Type B pancreatic cell (in vitro differentiated cells): ENCODE measurements at regions not wholly inside any gene's neighbourhood (a gene's known extent, or its start where the extent isn't known, plus 50 kb on each side); places are given as distances from the start of the nearest gene placed in this dataset.

Experiments
- DNase-seq: peaks from one replicate; pipeline ENCODE4 v3.0.0; 2021; ENCODE audit warnings: mixed read lengths; ENCODE audit not compliant: unreplicated experiment; ENCODE audit errors: extremely low spot score
- H3K27ac Mint-ChIP-seq: 2 replicates; pipeline ENCODE4 v1.8.0; 2021; ENCODE audit warnings: mild to moderate bottlenecking, mixed read lengths
- H3K27me3 Mint-ChIP-seq: 2 replicates; pipeline ENCODE4 v1.8.0; 2021; ENCODE audit warnings: mixed read lengths
- H3K36me3 Mint-ChIP-seq: 2 replicates; pipeline ENCODE4 v1.8.0; 2021; ENCODE audit warnings: mixed read lengths
- H3K4me1 Mint-ChIP-seq: one replicate; pipeline ENCODE4 v1.8.0; 2021; ENCODE audit warnings: mixed read lengths; ENCODE audit not compliant: unreplicated experiment
- H3K4me3 Mint-ChIP-seq: 2 replicates; pipeline ENCODE4 v1.8.0; 2021; ENCODE audit warnings: mild to moderate bottlenecking, mixed read lengths
- H3K9me3 Mint-ChIP-seq: 2 replicates; pipeline ENCODE4 v1.8.0; 2021; ENCODE audit warnings: mixed read lengths
- CTCF ChIP-seq: fragments of 200-600 bp; sonication (generic); conservative IDR thresholded peaks from 2 replicates; pipeline ENCODE4 v1.5.0; 2021; ENCODE audit warnings: antibody characterized with exemption, mild to moderate bottlenecking

GRCh38 chr13:107275312-107275711 lies 707.4 kb upstream of the ARGLU1 start:
- no peak overlapping the region for H3K27ac Mint-ChIP-seq
- no peaks in the 10 kb centered on the region for H3K9me3 Mint-ChIP-seq
- H3K4me1 Mint-ChIP-seq = peaks cover 5% of the 10 kb centered on the region
- no peak for TF ChIP-seq CTCF
- no peaks in the 10 kb centered on the region for H3K36me3 Mint-ChIP-seq
- no peaks in the 10 kb centered on the region for H3K27me3 Mint-ChIP-seq
- no peak for DNase-seq
- no peak overlapping the region for H3K4me3 Mint-ChIP-seq

- peaks cover 5% of the 10 kb centered on the region for H3K4me1 Mint-ChIP-seq
- H3K36me3 Mint-ChIP-seq = no peaks in the 10 kb centered on the region
- H3K27ac Mint-ChIP-seq = no peak overlapping the region
- no peaks in the 10 kb centered on the region for H3K9me3 Mint-ChIP-seq
- H3K27me3 Mint-ChIP-seq = no peaks in the 10 kb centered on the region
- no peak for DNase-seq
- no peak for TF ChIP-seq CTCF
- no peak overlapping the region for H3K4me3 Mint-ChIP-seq
These were observed 703.3 kb upstream of the ARGLU1 start for GRCh38 chr13:107271227-107271626.

- Mint-ChIP-seq H3K4me1 (peaks cover 5% of the 10 kb centered on the region), H3K36me3 (no peaks in the 10 kb centered on the region), H3K9me3 (no peaks in the 10 kb centered on the region), H3K27me3 (no peaks in the 10 kb centered on the region), H3K4me3 (no peak overlapping the region), H3K27ac (no peak overlapping the region)
- no peak for DNase-seq
- no peak for TF ChIP-seq CTCF
These were observed 698.7 kb upstream of the ARGLU1 start for GRCh38 chr13:107266657-107267056.

GRCh38 chr13:107258599-107259187 lies 690.8 kb upstream of the ARGLU1 start:
- Mint-ChIP-seq H3K36me3 (no peaks in the 10 kb centered on the region), H3K9me3 (peaks cover 5% of the 10 kb centered on the region), H3K27me3 (peaks cover 10% of the 10 kb centered on the region), H3K27ac (peak overlapping the region; percentile 49), H3K4me1 (no peaks in the 10 kb centered on the region), H3K4me3 (no peak overlapping the region)
- no peak for DNase-seq
- TF ChIP-seq CTCF = no peak

GRCh38 chr13:107254392-107254791 lies 686.5 kb upstream of the ARGLU1 start:
- Mint-ChIP-seq H3K36me3 (no peaks in the 10 kb centered on the region), H3K27ac (no peak overlapping the region), H3K4me1 (no peaks in the 10 kb centered on the region), H3K27me3 (peaks cover 6% of the 10 kb centered on the region), H3K4me3 (no peak overlapping the region), H3K9me3 (no peaks in the 10 kb centered on the region)
- TF ChIP-seq CTCF = no peak
- DNase-seq = no peak

- Mint-ChIP-seq H3K4me3 (no peak overlapping the region), H3K9me3 (no peaks in the 10 kb centered on the region), H3K4me1 (no peaks in the 10 kb centered on the region), H3K27ac (no peak overlapping the region), H3K27me3 (peaks cover 3% of the 10 kb centered on the region), H3K36me3 (no peaks in the 10 kb centered on the region)
- no peak for DNase-seq
- no peak for TF ChIP-seq CTCF
These were observed 684.5 kb upstream of the ARGLU1 start for GRCh38 chr13:107252428-107252827.
